ENCODE measurements at regions not wholly inside any gene's neighbourhood (a gene's known extent, or its start where the extent isn't known, plus 50 kb on each side); places are given as distances from the start of the nearest gene placed in this dataset.

DNA sequence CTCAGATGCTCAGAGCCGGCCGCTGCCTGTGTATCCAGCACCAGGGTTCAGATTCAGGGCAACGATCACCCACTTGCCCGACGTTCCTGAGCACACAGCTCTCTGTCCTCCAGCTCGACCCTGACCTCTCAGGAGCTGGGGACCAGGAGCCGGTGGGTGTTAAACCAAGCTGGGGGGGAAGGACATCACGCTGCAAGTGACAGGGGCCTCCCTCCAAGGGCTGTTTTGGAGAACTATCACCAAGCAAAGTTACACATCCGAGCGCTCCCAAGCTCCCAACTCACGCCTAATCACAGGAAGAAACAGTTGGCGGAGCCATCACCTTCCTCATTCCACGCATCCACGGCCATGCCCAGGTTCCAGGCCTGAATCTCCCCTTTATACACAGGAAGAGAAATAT is 51.5 kb upstream of the ZNF354A start:
- Histone ChIP-seq H3K27me3 (replicated peaks in 1 of 7) (peaks cover 0 to 17% (median 0%) of the 10 kb centered on the region in 7 donors), H3K4me3 (no peak overlapping the region), H3K36me3 (no peaks in the 10 kb centered on the region), H3K9me3 (no peaks in the 10 kb centered on the region), H3K4me1 (peaks cover 0 to 9% (median 0%) of the 10 kb centered on the region in 6 donors), H3K27ac (no peak overlapping the region)
- intact Hi-C loops (cut with DNase I; ENCODE audit: low total_unique reads), result no loop called here
- TF ChIP-seq CTCF (IDR thresholded peaks at IDR 0.05 in 8 of 11, conservative IDR thresholded peaks at IDR 0.05 in 3 of 11) (no peak), POLR2AphosphoS5 (IDR thresholded peaks at IDR 0.05) (no peak), POLR2A (IDR thresholded peaks at IDR 0.05) (no peak)
- WGBS, 5 donors, result 79 to 91% (median 85%) methylated on average over 14 of the region's 14 CpGs
- DNase-seq, result no peak

DNA sequence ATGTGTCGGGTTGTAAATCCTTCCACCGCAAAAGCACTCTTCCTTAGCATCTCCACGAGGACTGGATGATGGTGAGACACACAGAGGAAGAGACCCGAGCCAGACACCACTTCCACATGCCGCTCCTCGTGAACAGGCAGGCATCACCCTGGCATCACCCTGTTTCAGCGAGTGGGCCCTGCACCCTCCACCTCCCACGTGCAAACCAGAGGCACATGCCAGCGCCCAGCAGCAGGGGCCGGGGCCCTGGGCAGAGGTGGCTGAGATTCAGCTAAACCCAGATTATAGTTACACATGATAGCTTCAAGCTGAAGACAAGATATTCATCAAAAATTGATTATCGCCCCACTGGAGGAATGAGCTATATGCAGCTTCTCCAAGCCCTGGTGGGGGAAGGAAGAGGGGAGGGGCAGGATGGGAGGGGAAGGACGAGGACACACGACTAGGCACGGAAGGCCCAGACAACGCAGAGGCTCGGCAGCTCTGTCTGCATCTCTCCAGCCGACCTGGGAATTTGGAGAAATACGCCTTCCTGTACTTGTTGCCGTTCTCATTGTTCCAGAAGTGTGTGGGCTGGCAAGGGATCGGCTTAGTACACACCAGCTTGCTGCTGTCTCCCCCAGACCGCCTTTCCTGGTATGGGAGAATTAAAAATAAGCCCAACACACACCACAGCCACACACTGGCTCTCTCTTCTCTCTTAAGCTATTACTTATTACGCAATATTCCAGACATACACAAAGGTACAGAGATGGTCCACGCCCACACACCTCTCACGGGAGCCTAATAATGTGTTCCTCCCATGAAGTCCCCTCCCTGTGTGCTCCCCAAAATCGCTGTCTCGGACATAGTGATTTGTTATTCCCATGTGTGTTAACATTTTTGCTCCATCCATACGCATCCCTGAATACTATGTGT is 50.4 kb upstream of the ZNF354A start:
- Histone ChIP-seq H3K9me3 (no peaks in the 10 kb centered on the region), H3K27ac (no peak overlapping the region), H3K4me1 (peaks cover 0 to 9% (median 0%) of the 10 kb centered on the region in 6 donors), H3K27me3 (replicated peaks in 1 of 7) (peaks cover 0 to 17% (median 0%) of the 10 kb centered on the region in 7 donors), H3K36me3 (no peaks in the 10 kb centered on the region), H3K4me3 (no peak overlapping the region)
- intact Hi-C loops (cut with DNase I; ENCODE audit: low total_unique reads), result no loop called here
- DNase-seq, result no peak
- WGBS, 5 donors, result 65 to 85% (median 73%) methylated on average over 27 of the region's 27 CpGs
- TF ChIP-seq POLR2A (IDR thresholded peaks at IDR 0.05) (no peak), POLR2AphosphoS5 (IDR thresholded peaks at IDR 0.05) (no peak), CTCF (IDR thresholded peaks at IDR 0.05 in 8 of 11, conservative IDR thresholded peaks at IDR 0.05 in 3 of 11) (no peak)
